ENCODE measurements at regions not wholly inside any gene's neighbourhood (a gene's known extent, or its start where the extent isn't known, plus 50 kb on each side); places are given as distances from the start of the nearest gene placed in this dataset.

DNA sequence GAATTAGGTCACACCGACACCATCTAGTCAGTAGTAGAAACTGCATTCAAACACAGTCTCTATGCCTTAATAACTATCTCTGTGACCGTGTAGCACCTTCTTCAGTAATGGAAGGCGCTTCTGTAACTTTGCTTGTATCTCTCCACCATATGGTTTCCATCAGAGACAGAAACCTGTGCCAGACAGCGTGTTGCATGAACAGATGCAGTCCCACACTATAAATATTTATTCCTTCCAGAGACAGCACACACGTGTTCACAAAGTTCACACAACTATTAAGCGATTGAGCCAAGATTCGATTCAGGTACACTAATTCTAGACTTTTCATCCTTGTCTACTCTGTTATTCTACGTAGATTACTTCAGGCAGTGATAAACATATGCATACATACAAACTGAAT is 873.9 kb upstream of the MBL2 start:
- H3K4me3 Mint-ChIP-seq (ENCODE audit: unreplicated experiment) = no peak overlapping the region
- no peak overlapping the region for H3K27ac Mint-ChIP-seq (ENCODE audit: unreplicated experiment)
- H3K27me3 Mint-ChIP-seq (ENCODE audit: unreplicated experiment) = no peaks in the 10 kb centered on the region
- TF ChIP-seq, protein P1, sequence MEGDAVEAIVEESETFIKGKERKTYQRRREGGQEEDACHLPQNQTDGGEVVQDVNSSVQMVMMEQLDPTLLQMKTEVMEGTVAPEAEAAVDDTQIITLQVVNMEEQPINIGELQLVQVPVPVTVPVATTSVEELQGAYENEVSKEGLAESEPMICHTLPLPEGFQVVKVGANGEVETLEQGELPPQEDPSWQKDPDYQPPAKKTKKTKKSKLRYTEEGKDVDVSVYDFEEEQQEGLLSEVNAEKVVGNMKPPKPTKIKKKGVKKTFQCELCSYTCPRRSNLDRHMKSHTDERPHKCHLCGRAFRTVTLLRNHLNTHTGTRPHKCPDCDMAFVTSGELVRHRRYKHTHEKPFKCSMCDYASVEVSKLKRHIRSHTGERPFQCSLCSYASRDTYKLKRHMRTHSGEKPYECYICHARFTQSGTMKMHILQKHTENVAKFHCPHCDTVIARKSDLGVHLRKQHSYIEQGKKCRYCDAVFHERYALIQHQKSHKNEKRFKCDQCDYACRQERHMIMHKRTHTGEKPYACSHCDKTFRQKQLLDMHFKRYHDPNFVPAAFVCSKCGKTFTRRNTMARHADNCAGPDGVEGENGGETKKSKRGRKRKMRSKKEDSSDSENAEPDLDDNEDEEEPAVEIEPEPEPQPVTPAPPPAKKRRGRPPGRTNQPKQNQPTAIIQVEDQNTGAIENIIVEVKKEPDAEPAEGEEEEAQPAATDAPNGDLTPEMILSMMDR (IDR thresholded peaks at IDR 0.05; ENCODE audit: partially characterized antibody, unreplicated experiment) = no peak
- DNase-seq = no peak
- H3K36me3 Mint-ChIP-seq (ENCODE audit: unreplicated experiment) = no peaks in the 10 kb centered on the region
- H3K4me1 Mint-ChIP-seq (ENCODE audit: low read depth, unreplicated experiment) = no peaks in the 10 kb centered on the region
- H3K9me3 Mint-ChIP-seq (ENCODE audit: unreplicated experiment) = no peaks in the 10 kb centered on the region

GRCh38 chr10:53645951-53646350 is 873.4 kb upstream of the MBL2 start:
- no peak overlapping the region for H3K4me3 Mint-ChIP-seq (ENCODE audit: unreplicated experiment)
- H3K36me3 Mint-ChIP-seq (ENCODE audit: unreplicated experiment) = no peaks in the 10 kb centered on the region
- DNase-seq = no peak
- TF ChIP-seq, protein P1 (IDR thresholded peaks at IDR 0.05; ENCODE audit: partially characterized antibody, unreplicated experiment) = no peak
- no peak overlapping the region for H3K27ac Mint-ChIP-seq (ENCODE audit: unreplicated experiment)
- no peaks in the 10 kb centered on the region for H3K4me1 Mint-ChIP-seq (ENCODE audit: low read depth, unreplicated experiment)
- H3K27me3 Mint-ChIP-seq (ENCODE audit: unreplicated experiment) = no peaks in the 10 kb centered on the region
- no peaks in the 10 kb centered on the region for H3K9me3 Mint-ChIP-seq (ENCODE audit: unreplicated experiment)

- TF ChIP-seq, protein P1 (IDR thresholded peaks at IDR 0.05; ENCODE audit: partially characterized antibody, unreplicated experiment) = no peak
- peaks cover 7% of the 10 kb centered on the region for H3K4me1 Mint-ChIP-seq (ENCODE audit: low read depth, unreplicated experiment)
- H3K27me3 Mint-ChIP-seq (ENCODE audit: unreplicated experiment) = no peaks in the 10 kb centered on the region
- no peak overlapping the region for H3K4me3 Mint-ChIP-seq (ENCODE audit: unreplicated experiment)
- DNase-seq = no peak
- no peaks in the 10 kb centered on the region for H3K9me3 Mint-ChIP-seq (ENCODE audit: unreplicated experiment)
- H3K36me3 Mint-ChIP-seq (ENCODE audit: unreplicated experiment) = no peaks in the 10 kb centered on the region
- no peak overlapping the region for H3K27ac Mint-ChIP-seq (ENCODE audit: unreplicated experiment)
Measured at GRCh38 chr10:53638006-53638405, 865.4 kb upstream of the MBL2 start.

- no peaks in the 10 kb centered on the region for H3K4me1 Mint-ChIP-seq (ENCODE audit: low read depth, unreplicated experiment)
- H3K27ac Mint-ChIP-seq (ENCODE audit: unreplicated experiment) = no peak overlapping the region
- H3K4me3 Mint-ChIP-seq (ENCODE audit: unreplicated experiment) = no peak overlapping the region
- no peak for DNase-seq
- TF ChIP-seq, protein P1 (IDR thresholded peaks at IDR 0.05; ENCODE audit: partially characterized antibody, unreplicated experiment) = no peak
- no peaks in the 10 kb centered on the region for H3K27me3 Mint-ChIP-seq (ENCODE audit: unreplicated experiment)
- H3K36me3 Mint-ChIP-seq (ENCODE audit: unreplicated experiment) = no peaks in the 10 kb centered on the region
- peaks cover 1% of the 10 kb centered on the region for H3K9me3 Mint-ChIP-seq (ENCODE audit: unreplicated experiment)
Measured at GRCh38 chr10:53624722-53625121, 852.1 kb upstream of the MBL2 start.

DNA sequence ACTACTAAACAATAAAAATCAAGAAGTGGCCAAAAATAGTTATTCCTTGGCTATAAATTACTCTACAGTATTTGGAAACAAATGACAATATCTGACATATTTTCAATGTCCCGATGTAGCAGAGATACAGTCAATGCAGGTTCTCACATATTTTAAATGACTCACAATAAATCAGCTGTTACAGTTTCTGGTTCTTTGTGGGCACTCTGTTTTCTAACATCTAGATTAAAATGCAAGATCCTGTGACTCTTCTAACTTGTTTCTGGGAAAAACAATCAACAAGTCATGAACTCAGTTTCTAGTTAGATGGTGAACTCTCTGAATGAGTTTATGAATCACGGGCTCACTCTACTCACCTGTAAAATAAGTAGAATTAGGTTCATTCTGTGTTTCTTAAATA is 849.6 kb upstream of the MBL2 start:
- TF ChIP-seq, protein P1 (IDR thresholded peaks at IDR 0.05; ENCODE audit: partially characterized antibody, unreplicated experiment) = no peak
- no peaks in the 10 kb centered on the region for H3K4me1 Mint-ChIP-seq (ENCODE audit: low read depth, unreplicated experiment)
- peaks cover 1% of the 10 kb centered on the region for H3K9me3 Mint-ChIP-seq (ENCODE audit: unreplicated experiment)
- no peaks in the 10 kb centered on the region for H3K27me3 Mint-ChIP-seq (ENCODE audit: unreplicated experiment)
- H3K36me3 Mint-ChIP-seq (ENCODE audit: unreplicated experiment) = no peaks in the 10 kb centered on the region
- DNase-seq = no peak
- no peak overlapping the region for H3K27ac Mint-ChIP-seq (ENCODE audit: unreplicated experiment)
- H3K4me3 Mint-ChIP-seq (ENCODE audit: unreplicated experiment) = no peak overlapping the region
